AG09319 (cell line): ENCODE measurements at regions not wholly inside any gene's neighbourhood (a gene's known extent, or its start where the extent isn't known, plus 50 kb on each side); places are given as distances from the start of the nearest gene placed in this dataset.

Experiments
- DNase-seq: peaks from one replicate; pipeline ENCODE4 v3.0.0-alpha.2; 2010; ENCODE audit warnings: low read depth; ENCODE audit errors: extremely low read depth
- TF ChIP-seq, protein P1 (sequence below): IDR thresholded peaks from 2 replicates; pipeline ENCODE4 v1.5.1; 2011; ENCODE audit warnings: low read depth, mild to moderate bottlenecking, inconsistent platforms, low read length, moderate library complexity

- TF ChIP-seq, protein P1, sequence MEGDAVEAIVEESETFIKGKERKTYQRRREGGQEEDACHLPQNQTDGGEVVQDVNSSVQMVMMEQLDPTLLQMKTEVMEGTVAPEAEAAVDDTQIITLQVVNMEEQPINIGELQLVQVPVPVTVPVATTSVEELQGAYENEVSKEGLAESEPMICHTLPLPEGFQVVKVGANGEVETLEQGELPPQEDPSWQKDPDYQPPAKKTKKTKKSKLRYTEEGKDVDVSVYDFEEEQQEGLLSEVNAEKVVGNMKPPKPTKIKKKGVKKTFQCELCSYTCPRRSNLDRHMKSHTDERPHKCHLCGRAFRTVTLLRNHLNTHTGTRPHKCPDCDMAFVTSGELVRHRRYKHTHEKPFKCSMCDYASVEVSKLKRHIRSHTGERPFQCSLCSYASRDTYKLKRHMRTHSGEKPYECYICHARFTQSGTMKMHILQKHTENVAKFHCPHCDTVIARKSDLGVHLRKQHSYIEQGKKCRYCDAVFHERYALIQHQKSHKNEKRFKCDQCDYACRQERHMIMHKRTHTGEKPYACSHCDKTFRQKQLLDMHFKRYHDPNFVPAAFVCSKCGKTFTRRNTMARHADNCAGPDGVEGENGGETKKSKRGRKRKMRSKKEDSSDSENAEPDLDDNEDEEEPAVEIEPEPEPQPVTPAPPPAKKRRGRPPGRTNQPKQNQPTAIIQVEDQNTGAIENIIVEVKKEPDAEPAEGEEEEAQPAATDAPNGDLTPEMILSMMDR, result no peak
- no peak for DNase-seq
Observed at GRCh38 chr15:29917600-29918597, 95.6 kb upstream of the TJP1 start.

GRCh38 chr15:29914511-29914926, 92.3 kb upstream of the TJP1 start:
- no peak for DNase-seq
- TF ChIP-seq, protein P1, result no peak

DNA sequence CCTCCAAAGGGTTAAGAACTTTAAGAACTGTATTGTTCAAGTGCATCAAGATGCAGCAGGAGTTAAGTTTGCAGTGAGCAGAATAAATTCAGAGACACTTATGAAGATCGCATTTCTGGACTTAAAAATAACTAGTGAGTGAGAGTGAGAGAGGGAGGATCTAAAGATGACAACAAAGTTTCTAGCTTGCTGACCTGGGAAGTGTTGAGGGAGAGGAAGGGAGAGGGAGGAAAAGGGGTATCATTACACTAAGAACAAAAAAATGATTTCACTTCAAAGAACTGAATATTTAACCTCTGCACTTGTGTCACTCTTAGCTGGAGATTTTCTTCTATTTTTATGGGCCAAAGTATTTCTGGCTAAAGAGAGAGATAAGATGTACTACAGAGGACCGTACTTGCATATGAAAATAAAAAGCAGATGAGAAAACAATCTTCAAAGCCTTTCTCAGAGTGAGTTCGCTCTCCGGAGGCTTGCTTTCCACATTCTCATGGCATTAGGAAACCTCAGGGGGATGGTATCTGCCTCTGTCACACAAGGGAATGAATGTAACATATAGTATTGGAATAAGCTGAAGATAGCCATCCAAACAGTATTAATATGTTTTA, 91.4 kb upstream of the TJP1 start:
- DNase-seq, result no peak
- TF ChIP-seq, protein P1, result no peak

DNA sequence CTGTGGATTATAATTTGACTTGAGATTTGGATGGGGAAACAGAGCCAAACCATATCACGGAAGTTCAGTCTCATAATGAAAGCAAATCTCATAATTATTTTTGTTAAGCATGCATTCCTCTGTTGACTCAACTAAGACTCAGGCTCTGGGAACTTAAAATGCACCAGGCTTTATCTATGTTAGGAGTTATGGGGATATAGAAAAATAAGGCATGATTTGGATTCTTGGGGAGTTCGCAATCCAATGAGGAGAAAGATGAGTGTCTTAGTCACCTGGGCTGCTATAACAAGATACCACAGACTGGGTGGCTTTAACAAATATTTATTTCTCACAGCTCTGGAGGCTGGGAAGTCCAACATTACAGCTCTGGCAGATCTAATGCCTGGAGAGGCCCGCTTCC, 89.4 kb upstream of the TJP1 start:
- DNase-seq, result no peak
- TF ChIP-seq, protein P1, result no peak

DNA sequence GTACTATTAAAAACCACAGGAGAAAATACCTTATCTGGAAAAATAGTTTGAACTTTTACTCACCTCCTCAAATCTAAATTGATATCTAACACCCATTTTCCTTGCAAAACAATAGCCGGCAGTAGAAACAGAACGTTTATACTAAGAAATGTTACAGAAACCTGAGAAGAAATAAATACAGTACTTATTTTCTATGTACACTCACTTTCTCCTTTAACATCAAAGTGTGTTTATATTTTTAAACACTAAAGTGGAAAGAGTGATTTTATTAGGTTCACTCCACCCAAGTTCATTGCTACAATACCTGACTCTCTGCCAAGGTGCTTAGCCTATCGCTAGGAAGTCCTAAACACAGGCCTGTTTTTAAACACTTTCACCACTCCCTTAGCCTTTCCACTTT, 87.8 kb upstream of the TJP1 start:
- DNase-seq, result no peak
- TF ChIP-seq, protein P1, result no peak

DNA sequence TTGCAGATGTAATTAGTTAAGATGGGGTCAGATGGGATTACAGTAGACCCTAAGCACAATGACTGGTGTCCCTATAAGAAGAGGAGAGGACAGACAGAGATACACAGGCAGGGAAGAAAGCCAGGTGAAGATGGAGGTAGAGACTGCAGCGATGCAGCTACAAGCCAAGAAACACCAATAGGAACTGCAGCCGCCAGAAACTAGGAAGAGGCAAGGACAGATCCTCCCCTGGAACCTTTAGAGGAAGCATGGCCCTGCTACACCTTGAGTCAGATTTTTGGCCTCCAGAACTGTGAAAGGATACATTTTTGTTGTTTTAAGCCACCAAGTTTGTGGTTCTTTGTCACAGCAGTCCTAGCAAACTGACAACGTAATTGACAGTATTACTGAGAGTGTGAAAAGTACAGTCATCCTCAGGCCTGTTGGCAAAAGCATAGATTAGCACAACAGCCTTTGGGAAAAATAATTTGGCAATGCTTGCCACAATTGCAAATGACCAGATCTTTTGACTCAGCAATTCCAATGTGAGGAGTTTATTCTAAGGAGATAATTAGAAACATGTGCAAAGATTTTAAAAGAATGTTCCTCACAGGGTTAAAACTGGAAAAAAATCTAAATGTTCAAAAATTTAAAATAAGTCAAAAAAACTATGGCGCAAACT, 82.6 kb upstream of the TJP1 start:
- no peak for DNase-seq
- TF ChIP-seq, protein P1, result no peak
